ENCODE measurements at regions not wholly inside any gene's neighbourhood (a gene's known extent, or its start where the extent isn't known, plus 50 kb on each side); places are given as distances from the start of the nearest gene placed in this dataset.
A peak's percentile ranks its signal among the peaks of the same experiment; 100 is the strongest.

GRCh38 chr1:187157115-187157514, 328.4 kb downstream of the PLA2G4A start:
- H3K4me3 ChIP-seq (ENCODE audit: low read length): no peak overlapping the region
- no CpG with 5 or more reads among the region's 1 CpG for WGBS (ENCODE audit: extremely low coverage, insufficient coverage, low lambda C conversion rate)
- no peak overlapping the region for H2BK15ac ChIP-seq (replicated peaks; ENCODE audit: low read depth)
- no peak for DNase-seq
- H4K8ac ChIP-seq (ENCODE audit: low read depth, low read length): no peak overlapping the region
- no peak overlapping the region for H2AK5ac ChIP-seq (ENCODE audit: low read length)
- H3K79me1 ChIP-seq (ENCODE audit: low read length): no peaks in the 10 kb centered on the region
- H3K4me2 ChIP-seq (ENCODE audit: low read length): no peak overlapping the region
- no peak overlapping the region for H3K27ac ChIP-seq (ENCODE audit: low read depth, low read length)
- H3K36me3 ChIP-seq (ENCODE audit: control insufficient read depth, insufficient read depth, low read length): no peaks in the 10 kb centered on the region
- no peaks in the 10 kb centered on the region for H3K79me2 ChIP-seq (ENCODE audit: control insufficient read depth, insufficient read depth, low read length)
- no peak overlapping the region for H3K9ac ChIP-seq (ENCODE audit: low read length)
- H3K23ac ChIP-seq (ENCODE audit: low read length): no peak overlapping the region
- H3K27me3 ChIP-seq (ENCODE audit: insufficient read depth, low read length, poor library complexity): no peaks in the 10 kb centered on the region
- no peak overlapping the region for H2BK120ac ChIP-seq (ENCODE audit: low read depth, low read length)
- no peak overlapping the region for H3K18ac ChIP-seq (ENCODE audit: low read length)
- no peak overlapping the region for H3K56ac ChIP-seq (ENCODE audit: low read length)
- no peak overlapping the region for H2BK5ac ChIP-seq (ENCODE audit: low read length)
- no peak overlapping the region for H3K4ac ChIP-seq (ENCODE audit: low read depth, low read length)
- H4K5ac ChIP-seq (ENCODE audit: low read length): no peak overlapping the region
- H3K4me1 ChIP-seq (ENCODE audit: control insufficient read depth, low read depth, low read length): no peaks in the 10 kb centered on the region

- H3K79me1 ChIP-seq (ENCODE audit: low read length): no peaks in the 10 kb centered on the region
- no peak overlapping the region for H2AK5ac ChIP-seq (ENCODE audit: low read length)
- peak; percentile 83 for DNase-seq
- H3K56ac ChIP-seq (ENCODE audit: low read length): no peak overlapping the region
- WGBS (ENCODE audit: extremely low coverage, insufficient coverage, low lambda C conversion rate): no CpG with 5 or more reads among the region's 2 CpGs
- H3K27me3 ChIP-seq (ENCODE audit: insufficient read depth, low read length, poor library complexity): no peaks in the 10 kb centered on the region
- H2BK120ac ChIP-seq (ENCODE audit: low read depth, low read length): no peak overlapping the region
- no peaks in the 10 kb centered on the region for H3K4me1 ChIP-seq (ENCODE audit: control insufficient read depth, low read depth, low read length)
- H3K23ac ChIP-seq (ENCODE audit: low read length): no peak overlapping the region
- H3K4me2 ChIP-seq (ENCODE audit: low read length): no peak overlapping the region
- H2BK5ac ChIP-seq (ENCODE audit: low read length): no peak overlapping the region
- no peaks in the 10 kb centered on the region for H3K79me2 ChIP-seq (ENCODE audit: control insufficient read depth, insufficient read depth, low read length)
- H3K4ac ChIP-seq (ENCODE audit: low read depth, low read length): no peak overlapping the region
- no peak overlapping the region for H2BK15ac ChIP-seq (replicated peaks; ENCODE audit: low read depth)
- H3K9ac ChIP-seq (ENCODE audit: low read length): no peak overlapping the region
- no peaks in the 10 kb centered on the region for H3K36me3 ChIP-seq (ENCODE audit: control insufficient read depth, insufficient read depth, low read length)
- no peak overlapping the region for H3K4me3 ChIP-seq (ENCODE audit: low read length)
- H3K27ac ChIP-seq (ENCODE audit: low read depth, low read length): no peak overlapping the region
- H4K5ac ChIP-seq (ENCODE audit: low read length): no peak overlapping the region
- H3K18ac ChIP-seq (ENCODE audit: low read length): no peak overlapping the region
- H4K8ac ChIP-seq (ENCODE audit: low read depth, low read length): no peak overlapping the region
Measured at GRCh38 chr1:187157552-187157951, 328.8 kb downstream of the PLA2G4A start.

- H3K4ac ChIP-seq (ENCODE audit: low read depth, low read length): no peak overlapping the region
- H2BK120ac ChIP-seq (ENCODE audit: low read depth, low read length): no peak overlapping the region
- no peaks in the 10 kb centered on the region for H3K36me3 ChIP-seq (ENCODE audit: control insufficient read depth, insufficient read depth, low read length)
- no peak overlapping the region for H2AK5ac ChIP-seq (ENCODE audit: low read length)
- H3K27ac ChIP-seq (ENCODE audit: low read depth, low read length): no peak overlapping the region
- no peak overlapping the region for H3K18ac ChIP-seq (ENCODE audit: low read length)
- H3K4me1 ChIP-seq (ENCODE audit: control insufficient read depth, low read depth, low read length): no peaks in the 10 kb centered on the region
- no peak for DNase-seq
- no peaks in the 10 kb centered on the region for H3K79me2 ChIP-seq (ENCODE audit: control insufficient read depth, insufficient read depth, low read length)
- H3K79me1 ChIP-seq (ENCODE audit: low read length): no peaks in the 10 kb centered on the region
- H3K56ac ChIP-seq (ENCODE audit: low read length): no peak overlapping the region
- no peak overlapping the region for H4K5ac ChIP-seq (ENCODE audit: low read length)
- H3K9ac ChIP-seq (ENCODE audit: low read length): no peak overlapping the region
- H2BK15ac ChIP-seq (replicated peaks; ENCODE audit: low read depth): no peak overlapping the region
- no peak overlapping the region for H3K23ac ChIP-seq (ENCODE audit: low read length)
- H3K4me3 ChIP-seq (ENCODE audit: low read length): no peak overlapping the region
- H4K8ac ChIP-seq (ENCODE audit: low read depth, low read length): no peak overlapping the region
- H3K4me2 ChIP-seq (ENCODE audit: low read length): no peak overlapping the region
- H2BK5ac ChIP-seq (ENCODE audit: low read length): no peak overlapping the region
- no peaks in the 10 kb centered on the region for H3K27me3 ChIP-seq (ENCODE audit: insufficient read depth, low read length, poor library complexity)
Measured at GRCh38 chr1:187167555-187167954, 338.8 kb downstream of the PLA2G4A start.

- Histone ChIP-seq H2AK5ac (ENCODE audit: low read length) (no peak overlapping the region), H3K4me1 (ENCODE audit: control insufficient read depth, low read depth, low read length) (no peaks in the 10 kb centered on the region), H3K79me1 (ENCODE audit: low read length) (no peaks in the 10 kb centered on the region), H3K4me2 (ENCODE audit: low read length) (no peak overlapping the region), H3K4me3 (ENCODE audit: low read length) (no peak overlapping the region), H3K27me3 (ENCODE audit: insufficient read depth, low read length, poor library complexity) (no peaks in the 10 kb centered on the region), H3K27ac (ENCODE audit: low read depth, low read length) (no peak overlapping the region), H2BK15ac (replicated peaks; ENCODE audit: low read depth) (no peak overlapping the region), H3K9ac (ENCODE audit: low read length) (no peak overlapping the region), H4K8ac (ENCODE audit: low read depth, low read length) (no peak overlapping the region), H3K36me3 (ENCODE audit: control insufficient read depth, insufficient read depth, low read length) (no peaks in the 10 kb centered on the region), H2BK120ac (ENCODE audit: low read depth, low read length) (no peak overlapping the region), H3K4ac (ENCODE audit: low read depth, low read length) (no peak overlapping the region), H3K23ac (ENCODE audit: low read length) (no peak overlapping the region), H3K56ac (ENCODE audit: low read length) (no peak overlapping the region), H3K79me2 (ENCODE audit: control insufficient read depth, insufficient read depth, low read length) (no peaks in the 10 kb centered on the region), H3K18ac (ENCODE audit: low read length) (no peak overlapping the region), H2BK5ac (ENCODE audit: low read length) (no peak overlapping the region), H4K5ac (ENCODE audit: low read length) (no peak overlapping the region)
- no peak for DNase-seq
- no CpG with 5 or more reads among the region's 2 CpGs for WGBS (ENCODE audit: extremely low coverage, insufficient coverage, low lambda C conversion rate)
Measured at GRCh38 chr1:187168297-187168696, 339.5 kb downstream of the PLA2G4A start.

- no peaks in the 10 kb centered on the region for H3K4me1 ChIP-seq (ENCODE audit: control insufficient read depth, low read depth, low read length)
- H2AK5ac ChIP-seq (ENCODE audit: low read length): no peak overlapping the region
- peak; percentile 8 for DNase-seq
- no peak overlapping the region for H3K4me2 ChIP-seq (ENCODE audit: low read length)
- no peak overlapping the region for H2BK120ac ChIP-seq (ENCODE audit: low read depth, low read length)
- WGBS (ENCODE audit: extremely low coverage, insufficient coverage, low lambda C conversion rate): no CpG with 5 or more reads among the region's 2 CpGs
- no peak overlapping the region for H4K8ac ChIP-seq (ENCODE audit: low read depth, low read length)
- H3K4me3 ChIP-seq (ENCODE audit: low read length): no peak overlapping the region
- no peak overlapping the region for H2BK15ac ChIP-seq (replicated peaks; ENCODE audit: low read depth)
- no peaks in the 10 kb centered on the region for H3K79me1 ChIP-seq (ENCODE audit: low read length)
- no peak overlapping the region for H2BK5ac ChIP-seq (ENCODE audit: low read length)
- no peak overlapping the region for H3K56ac ChIP-seq (ENCODE audit: low read length)
- H3K27ac ChIP-seq (ENCODE audit: low read depth, low read length): no peak overlapping the region
- no peaks in the 10 kb centered on the region for H3K36me3 ChIP-seq (ENCODE audit: control insufficient read depth, insufficient read depth, low read length)
- no peak overlapping the region for H4K5ac ChIP-seq (ENCODE audit: low read length)
- no peak overlapping the region for H3K23ac ChIP-seq (ENCODE audit: low read length)
- no peak overlapping the region for H3K9ac ChIP-seq (ENCODE audit: low read length)
- H3K4ac ChIP-seq (ENCODE audit: low read depth, low read length): no peak overlapping the region
- no peak overlapping the region for H3K18ac ChIP-seq (ENCODE audit: low read length)
- H3K27me3 ChIP-seq (ENCODE audit: insufficient read depth, low read length, poor library complexity): no peaks in the 10 kb centered on the region
- H3K79me2 ChIP-seq (ENCODE audit: control insufficient read depth, insufficient read depth, low read length): no peaks in the 10 kb centered on the region
Measured at GRCh38 chr1:187185389-187185788, 356.6 kb downstream of the PLA2G4A start.

GRCh38 chr1:187197685-187198084, 368.9 kb downstream of the PLA2G4A start:
- no peak overlapping the region for H2BK120ac ChIP-seq (ENCODE audit: low read depth, low read length)

More at GRCh38 chr1:187197685-187198084, 368.9 kb downstream of the PLA2G4A start:
- H3K36me3 ChIP-seq (ENCODE audit: control insufficient read depth, insufficient read depth, low read length): no peaks in the 10 kb centered on the region
- H4K5ac ChIP-seq (ENCODE audit: low read length): no peak overlapping the region
- no peaks in the 10 kb centered on the region for H3K4me1 ChIP-seq (ENCODE audit: control insufficient read depth, low read depth, low read length)
- no peak overlapping the region for H3K27ac ChIP-seq (ENCODE audit: low read depth, low read length)
- H3K79me2 ChIP-seq (ENCODE audit: control insufficient read depth, insufficient read depth, low read length): no peaks in the 10 kb centered on the region
- H3K4me3 ChIP-seq (ENCODE audit: low read length): no peak overlapping the region
- H4K8ac ChIP-seq (ENCODE audit: low read depth, low read length): no peak overlapping the region
- no peaks in the 10 kb centered on the region for H3K27me3 ChIP-seq (ENCODE audit: insufficient read depth, low read length, poor library complexity)
- no peak overlapping the region for H2AK5ac ChIP-seq (ENCODE audit: low read length)
- no peak for DNase-seq
- no peak overlapping the region for H3K18ac ChIP-seq (ENCODE audit: low read length)
- H3K56ac ChIP-seq (ENCODE audit: low read length): no peak overlapping the region
- no peak overlapping the region for H3K23ac ChIP-seq (ENCODE audit: low read length)
- no peaks in the 10 kb centered on the region for H3K79me1 ChIP-seq (ENCODE audit: low read length)
- no peak overlapping the region for H2BK5ac ChIP-seq (ENCODE audit: low read length)
- H3K4me2 ChIP-seq (ENCODE audit: low read length): no peak overlapping the region
- H2BK15ac ChIP-seq (replicated peaks; ENCODE audit: low read depth): no peak overlapping the region
- no peak overlapping the region for H3K4ac ChIP-seq (ENCODE audit: low read depth, low read length)
- H3K9ac ChIP-seq (ENCODE audit: low read length): no peak overlapping the region
